Common myeloid progenitor, CD34-positive (primary cell): ENCODE measurements at regions not wholly inside any gene's neighbourhood (a gene's known extent, or its start where the extent isn't known, plus 50 kb on each side); places are given as distances from the start of the nearest gene placed in this dataset.

Experiments
- CTCF ChIA-PET: fragments of 350-600 bp; sonication (Branson Sonifier 250); formaldehyde crosslinking; loops from one replicate; lab custom pipeline; 2021; ENCODE audit warnings: antibody characterized with exemption; lab: Charles Lee
- POLR2A ChIA-PET: fragments of 350-600 bp; sonication (Branson Sonifier 250); formaldehyde crosslinking; loops from one replicate; lab custom pipeline; 2021; ENCODE audit warnings: antibody characterized with exemption; lab: Charles Lee
- DNase-seq, 3 donors: peaks; one replicate each; pipeline versions ENCODE4 v3.0.0 to v3.0.0-alpha.2; 2013
- H3K27ac ChIP-seq, 2 experiments: 1 replicate in 1 of 2; 2 replicates in 1 of 2; pipeline ENCODE4 v1.7.0; 2013; ENCODE audit warnings: inconsistent platforms in 2 of 2, low read length in 2 of 2, mild to moderate bottlenecking in 2 of 2, low read depth in 1 of 2, moderate library complexity in 1 of 2; ENCODE audit not compliant: severe bottlenecking in 2 of 2, insufficient read depth in 1 of 2, poor library complexity in 1 of 2
- H3K27me3 ChIP-seq, 5 experiments: replicated peaks in 2 of 5; 1 replicate in 3 of 5; 2 replicates in 2 of 5; pipeline versions ENCODE4 v1.6.1 to v1.7.0; 2013; ENCODE audit warnings: low read length in 4 of 5, mild to moderate bottlenecking in 2 of 5, moderate library complexity in 2 of 5, inconsistent platforms in 1 of 5; ENCODE audit not compliant: insufficient read depth in 5 of 5, control insufficient read depth in 4 of 5
- H3K36me3 ChIP-seq, 4 experiments: 1 replicate in 2 of 4; 2 replicates in 2 of 4; pipeline versions ENCODE4 v1.6.1 to v1.7.0; 2013; ENCODE audit warnings: low read length in 3 of 4, control low read depth in 1 of 4, mild to moderate bottlenecking in 1 of 4; ENCODE audit not compliant: control insufficient read depth in 4 of 4, insufficient read depth in 4 of 4
- H3K4me1 ChIP-seq, 4 experiments: 1 replicate in 3 of 4; 2 replicates in 1 of 4; pipeline versions ENCODE4 v1.6.1 to v1.7.1; 2013; ENCODE audit warnings: low read length in 3 of 4, mild to moderate bottlenecking in 3 of 4, control low read depth in 1 of 4, inconsistent platforms in 1 of 4, moderate library complexity in 1 of 4; ENCODE audit not compliant: control insufficient read depth in 4 of 4, insufficient read depth in 4 of 4; ENCODE audit errors: control extremely low read depth in 1 of 4
- H3K4me3 ChIP-seq, 7 experiments: 1 replicate in 4 of 7; 2 replicates in 3 of 7; pipeline versions ENCODE4 v1.5.1 to v1.7.0; 2013; ENCODE audit warnings: mild to moderate bottlenecking in 7 of 7, low read length in 6 of 7, moderate library complexity in 6 of 7, inconsistent platforms in 2 of 7, low read depth in 2 of 7, control low read depth in 1 of 7; ENCODE audit not compliant: insufficient read depth in 4 of 7, control insufficient read depth in 1 of 7; ENCODE audit errors: extremely low read depth in 1 of 7
- H3K9me3 ChIP-seq, 5 experiments: 1 replicate in 4 of 5; 2 replicates in 1 of 5; pipeline versions ENCODE4 v1.6.1 to v1.7.1; 2013; ENCODE audit warnings: low read length in 4 of 5, mild to moderate bottlenecking in 2 of 5, inconsistent platforms in 1 of 5, low read depth in 1 of 5, moderate library complexity in 1 of 5; ENCODE audit not compliant: control insufficient read depth in 4 of 5, insufficient read depth in 2 of 5; ENCODE audit errors: control extremely low read depth in 1 of 5
- WGBS: methylation state at CpG from one replicate; pipeline ENCODE4 v1.1.5; 2013; ENCODE audit not compliant: insufficient coverage; 5-methylcytosine and 5-hydroxymethylcytosine counted together

DNA sequence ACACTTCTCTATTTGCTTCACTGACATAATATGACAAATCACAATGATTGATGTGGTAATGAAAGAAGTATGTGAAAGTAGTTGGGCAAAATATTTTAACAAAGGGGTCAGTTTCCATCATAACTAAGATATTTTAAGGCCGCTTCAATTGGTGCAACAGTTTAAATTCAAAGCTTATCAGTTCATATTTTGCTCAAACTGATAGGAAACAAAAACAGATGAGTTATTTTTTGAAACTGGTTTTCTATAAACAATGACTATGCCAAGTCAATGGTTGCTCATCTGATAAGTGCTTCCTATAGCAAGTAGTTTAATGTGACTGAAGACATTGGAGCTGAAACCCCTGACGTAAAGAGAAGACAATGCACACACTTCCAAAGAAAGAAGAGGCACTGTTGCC lies 1290.7 kb downstream of the SUCLG1 start:
- H3K9me3 ChIP-seq, result no peaks in the 10 kb centered on the region
- no CpG with 5 or more reads among the region's 2 CpGs for WGBS
- ChIA-PET CTCF (no interaction called here), POLR2A (no interaction called here)
- no peaks in the 10 kb centered on the region for H3K27me3 ChIP-seq
- H3K4me1 ChIP-seq, result no peaks in the 10 kb centered on the region
- H3K27ac ChIP-seq, result no peak overlapping the region
- H3K4me3 ChIP-seq, result no peak overlapping the region
- no peak for DNase-seq
- H3K36me3 ChIP-seq, result no peaks in the 10 kb centered on the region

DNA sequence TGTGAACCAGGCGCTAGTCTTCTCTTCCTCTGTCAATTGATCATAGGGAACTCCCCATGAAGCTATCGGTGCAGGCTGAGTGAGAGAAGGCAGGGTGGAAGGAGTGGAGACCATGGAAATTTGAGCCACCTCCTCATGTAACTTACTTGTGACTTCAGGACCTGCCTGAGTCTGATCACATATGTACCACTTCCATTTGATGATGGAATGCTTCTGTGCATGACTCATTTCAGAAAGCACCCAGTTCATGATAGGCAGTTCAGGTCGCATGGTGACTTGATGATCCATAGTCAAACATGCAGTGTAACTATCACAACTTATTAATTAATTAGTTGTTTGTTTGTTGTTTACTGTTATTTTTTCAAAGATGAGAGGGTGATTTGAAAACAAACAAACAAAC lies 1296.7 kb downstream of the SUCLG1 start:
- CTCF ChIA-PET, result no interaction called here
- WGBS, result 100% methylated on average over 1 of the region's 3 CpGs
- POLR2A ChIA-PET, result no interaction called here

DNA sequence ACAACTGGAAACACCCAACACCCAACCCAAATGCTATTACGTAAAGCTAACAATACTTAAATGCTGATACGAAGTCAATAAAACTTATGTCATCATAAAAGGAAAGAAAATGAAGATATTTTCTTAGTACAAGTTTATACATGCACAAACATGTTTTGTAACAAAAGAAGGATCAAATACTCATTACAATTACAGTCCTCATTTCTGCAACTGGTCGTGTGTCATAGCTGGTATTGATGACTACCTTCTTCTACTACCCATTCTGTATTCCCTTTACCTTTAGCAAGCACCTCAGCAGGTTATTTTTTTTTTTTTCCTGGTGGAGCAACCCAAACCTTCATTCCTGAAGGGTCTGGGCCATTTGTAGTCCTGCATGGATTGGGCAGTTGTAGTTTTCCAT lies 1298.5 kb downstream of the SUCLG1 start:
- no peaks in the 10 kb centered on the region for H3K4me1 ChIP-seq
- no peak overlapping the region for H3K4me3 ChIP-seq
- H3K27me3 ChIP-seq, result no peaks in the 10 kb centered on the region
- POLR2A ChIA-PET, result no interaction called here
- no peaks in the 10 kb centered on the region for H3K36me3 ChIP-seq
- H3K27ac ChIP-seq, result no peak overlapping the region
- 100% methylated on average over 1 of the region's 3 CpGs for WGBS
- DNase-seq, result no peak
- no peaks in the 10 kb centered on the region for H3K9me3 ChIP-seq
- CTCF ChIA-PET, result no interaction called here

More for the DNA sequence above, 1296.7 kb downstream of the SUCLG1 start:
- Histone ChIP-seq H3K4me3 (no peak overlapping the region), H3K27ac (no peak overlapping the region), H3K27me3 (no peaks in the 10 kb centered on the region), H3K9me3 (no peaks in the 10 kb centered on the region), H3K36me3 (no peaks in the 10 kb centered on the region), H3K4me1 (no peaks in the 10 kb centered on the region)
- DNase-seq, result no peak

GRCh38 chr2:83155826-83156225 lies 1303.3 kb downstream of the SUCLG1 start:
- H3K27me3 ChIP-seq, result peaks cover 0 to 3% (median 0%) of the 10 kb centered on the region in 5 experiments
- H3K4me1 ChIP-seq, result no peaks in the 10 kb centered on the region
- H3K9me3 ChIP-seq, result no peaks in the 10 kb centered on the region
- 96% methylated on average over 2 of the region's 8 CpGs for WGBS
- H3K4me3 ChIP-seq, result no peak overlapping the region
- H3K36me3 ChIP-seq, result no peaks in the 10 kb centered on the region
- DNase-seq, result no peak
- ChIA-PET POLR2A (no interaction called here), CTCF (interaction anchor here (1.2 kb wide), 1 partner anchor 30 kb away, joined by 3 read pairs; no protein-coding TSS in a partner anchor)
- H3K27ac ChIP-seq, result no peak overlapping the region

GRCh38 chr2:83143946-83144345 lies 1315.1 kb downstream of the SUCLG1 start:
- POLR2A ChIA-PET, result no interaction called here
- CTCF ChIA-PET, result no interaction called here

DNA sequence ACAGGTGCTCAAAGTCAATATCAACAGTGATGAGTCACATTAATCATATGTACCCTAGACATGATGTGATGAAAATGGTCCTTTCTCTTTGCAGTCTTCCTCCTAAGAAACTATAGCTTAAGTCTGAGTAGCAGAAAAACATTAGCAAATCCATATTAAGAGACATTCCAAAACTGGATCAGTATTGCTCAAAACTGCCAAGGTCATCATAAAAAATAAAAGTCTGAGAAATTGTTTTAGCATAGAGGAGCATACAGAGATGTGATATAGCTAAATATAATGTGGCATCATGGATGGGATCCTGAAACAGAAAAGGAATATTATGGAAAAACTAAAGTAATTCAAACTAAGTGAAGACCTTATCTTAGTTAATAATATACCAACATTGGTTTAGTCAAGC lies 1316.1 kb downstream of the SUCLG1 start:
- Histone ChIP-seq H3K9me3 (no peaks in the 10 kb centered on the region), H3K4me1 (no peaks in the 10 kb centered on the region), H3K36me3 (no peaks in the 10 kb centered on the region), H3K4me3 (no peak overlapping the region), H3K27me3 (no peaks in the 10 kb centered on the region), H3K27ac (no peak overlapping the region)
- no peak for DNase-seq
- ChIA-PET POLR2A (no interaction called here), CTCF (no interaction called here)

More at GRCh38 chr2:83143946-83144345, 1315.1 kb downstream of the SUCLG1 start:
- Histone ChIP-seq H3K9me3 (no peaks in the 10 kb centered on the region), H3K4me3 (no peak overlapping the region), H3K4me1 (no peaks in the 10 kb centered on the region), H3K27ac (no peak overlapping the region), H3K27me3 (no peaks in the 10 kb centered on the region), H3K36me3 (no peaks in the 10 kb centered on the region)
- WGBS, result no CpG with 5 or more reads among the region's 1 CpG
- no peak for DNase-seq

DNA sequence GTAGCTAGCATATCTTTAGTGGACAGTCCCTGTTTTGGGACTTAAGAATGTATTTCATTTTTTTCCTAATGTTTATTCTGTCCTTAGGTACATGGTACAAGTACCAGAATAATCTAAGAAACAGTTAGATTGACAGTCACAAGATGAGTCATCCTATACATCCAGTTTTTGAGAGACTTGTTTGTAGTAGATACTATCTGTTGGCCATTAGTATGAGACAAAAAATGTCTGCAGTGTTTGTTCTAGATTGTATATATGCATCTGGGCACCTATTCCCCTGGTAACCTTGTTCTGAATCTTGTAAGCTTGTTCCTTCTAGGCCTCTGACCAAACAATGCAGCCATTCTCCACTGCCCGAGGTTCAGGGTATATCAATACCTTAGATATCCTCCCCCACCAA lies 1343.5 kb downstream of the SUCLG1 start:
- Histone ChIP-seq H3K9me3 (no peaks in the 10 kb centered on the region), H3K27me3 (no peaks in the 10 kb centered on the region), H3K4me3 (no peak overlapping the region), H3K27ac (no peak overlapping the region), H3K4me1 (no peaks in the 10 kb centered on the region), H3K36me3 (no peaks in the 10 kb centered on the region)
- ChIA-PET CTCF (no interaction called here), POLR2A (no interaction called here)
- WGBS, result 88% methylated on average over 1 of the region's 1 CpG
- DNase-seq, result no peak
